Glutamatergic neuron (in vitro differentiated cells): ENCODE measurements at regions not wholly inside any gene's neighbourhood (a gene's known extent, or its start where the extent isn't known, plus 50 kb on each side); places are given as distances from the start of the nearest gene placed in this dataset.

Experiments used
- DNase-seq: peaks from one replicate; pipeline ENCODE4 v3.0.0; 2022
- H3K27ac Mint-ChIP-seq: one replicate; pipeline ENCODE4 v1.8.0; 2020; ENCODE audit warnings: mild to moderate bottlenecking, mixed read lengths, inconsistent platforms; ENCODE audit not compliant: unreplicated experiment
- H3K27me3 Mint-ChIP-seq: one replicate; pipeline ENCODE4 v1.8.0; 2020; ENCODE audit warnings: mild to moderate bottlenecking, moderate library complexity, mixed read lengths, inconsistent platforms; ENCODE audit not compliant: unreplicated experiment
- H3K36me3 Mint-ChIP-seq: one replicate; pipeline ENCODE4 v1.8.0; 2020; ENCODE audit warnings: mild to moderate bottlenecking, mixed read lengths, inconsistent platforms; ENCODE audit not compliant: unreplicated experiment
- H3K4me1 Mint-ChIP-seq: one replicate; pipeline ENCODE4 v1.8.0; 2020; ENCODE audit warnings: mild to moderate bottlenecking, low read depth, mixed read lengths, inconsistent platforms; ENCODE audit not compliant: unreplicated experiment
- H3K4me3 Mint-ChIP-seq: one replicate; pipeline ENCODE4 v1.8.0; 2020; ENCODE audit warnings: mild to moderate bottlenecking, mixed read lengths, inconsistent platforms; ENCODE audit not compliant: unreplicated experiment
- H3K9me3 Mint-ChIP-seq: one replicate; pipeline ENCODE4 v1.8.0; 2020; ENCODE audit warnings: mild to moderate bottlenecking, moderate library complexity, mixed read lengths, inconsistent platforms; ENCODE audit not compliant: unreplicated experiment
- CTCF ChIP-seq: fragments of 200-600 bp; sonication (generic); IDR thresholded peaks from one replicate; pipeline ENCODE4 v1.5.0; 2021; ENCODE audit not compliant: partially characterized antibody, unreplicated experiment

GRCh38 chr12:126159139-126159538 lies 1093.9 kb downstream of the AACS start:
- no peak overlapping the region for H3K4me3 Mint-ChIP-seq
- H3K36me3 Mint-ChIP-seq, result peaks cover 9% of the 10 kb centered on the region
- no peak for TF ChIP-seq CTCF
- DNase-seq, result no peak
- peaks cover 10% of the 10 kb centered on the region for H3K9me3 Mint-ChIP-seq
- no peaks in the 10 kb centered on the region for H3K4me1 Mint-ChIP-seq
- H3K27me3 Mint-ChIP-seq, result peaks cover 1% of the 10 kb centered on the region
- no peak overlapping the region for H3K27ac Mint-ChIP-seq

GRCh38 chr12:126160912-126161311 lies 1095.7 kb downstream of the AACS start:
- DNase-seq, result no peak
- Mint-ChIP-seq H3K27ac (no peak overlapping the region), H3K4me3 (no peak overlapping the region), H3K4me1 (no peaks in the 10 kb centered on the region), H3K36me3 (peaks cover 9% of the 10 kb centered on the region), H3K27me3 (no peaks in the 10 kb centered on the region), H3K9me3 (peaks cover 9% of the 10 kb centered on the region)
- TF ChIP-seq CTCF, result no peak

GRCh38 chr12:126163984-126164383 lies 1098.7 kb downstream of the AACS start:
- peaks cover 16% of the 10 kb centered on the region for H3K9me3 Mint-ChIP-seq

GRCh38 chr12:126171937-126172559 lies 1106.8 kb downstream of the AACS start:
- H3K36me3 Mint-ChIP-seq, result no peaks in the 10 kb centered on the region
- no peak overlapping the region for H3K27ac Mint-ChIP-seq
- H3K4me3 Mint-ChIP-seq, result no peak overlapping the region

More at GRCh38 chr12:126163984-126164383, 1098.7 kb downstream of the AACS start:
- no peak for DNase-seq
- no peaks in the 10 kb centered on the region for H3K27me3 Mint-ChIP-seq
- H3K4me3 Mint-ChIP-seq, result no peak overlapping the region
- H3K4me1 Mint-ChIP-seq, result no peaks in the 10 kb centered on the region
- TF ChIP-seq CTCF, result no peak
- no peak overlapping the region for H3K27ac Mint-ChIP-seq
- peaks cover 9% of the 10 kb centered on the region for H3K36me3 Mint-ChIP-seq

More at GRCh38 chr12:126171937-126172559, 1106.8 kb downstream of the AACS start:
- DNase-seq, result no peak
- Mint-ChIP-seq H3K27me3 (no peaks in the 10 kb centered on the region), H3K9me3 (no peaks in the 10 kb centered on the region), H3K4me1 (no peaks in the 10 kb centered on the region)
- no peak for TF ChIP-seq CTCF
